Loucy (cell line): ENCODE measurements at regions not wholly inside any gene's neighbourhood (a gene's known extent, or its start where the extent isn't known, plus 50 kb on each side); places are given as distances from the start of the nearest gene placed in this dataset.

ENCODE experiments used
- H2AFZ ChIP-seq: fragments of 200-600 bp; sonication (generic); 2 replicates; pipeline ENCODE4 v1.6.0; 2016; ENCODE audit warnings: antibody characterized with exemption, mild to moderate bottlenecking, low read length, moderate library complexity
- H3F3A ChIP-seq: fragments of 200-600 bp; 2 replicates; pipeline ENCODE4 v1.6.0; 2016; ENCODE audit warnings: antibody characterized with exemption, low read depth, mild to moderate bottlenecking
- H3K27me3 ChIP-seq: fragments of 200-600 bp; sonication (generic); 2 replicates; pipeline ENCODE4 v1.6.1; 2014; ENCODE audit warnings: low read length, mild to moderate bottlenecking; ENCODE audit not compliant: insufficient read depth, poor library complexity, severe bottlenecking
- H3K36me3 ChIP-seq: fragments of 200-600 bp; sonication (generic); 2 replicates; pipeline ENCODE4 v1.6.1; 2016; ENCODE audit warnings: low read length; ENCODE audit not compliant: insufficient read depth
- H3K4me1 ChIP-seq: fragments of 200-600 bp; sonication (generic); 2 replicates; pipeline ENCODE4 v1.5.1; 2014; ENCODE audit warnings: low read length, mild to moderate bottlenecking; ENCODE audit not compliant: insufficient read depth, poor library complexity, severe bottlenecking
- H3K4me2 ChIP-seq: fragments of 200-600 bp; sonication (generic); 2 replicates; pipeline ENCODE4 v1.6.0; 2014; ENCODE audit warnings: antibody characterized with exemption, low read length, low read depth, mild to moderate bottlenecking; ENCODE audit not compliant: poor library complexity, severe bottlenecking
- H3K4me3 ChIP-seq: fragments of 200-600 bp; sonication (generic); 2 replicates; pipeline ENCODE4 v1.5.1; 2014; ENCODE audit warnings: low read length, mild to moderate bottlenecking, mixed read lengths; ENCODE audit not compliant: poor library complexity, severe bottlenecking
- H3K79me2 ChIP-seq: fragments of 200-600 bp; sonication (generic); 2 replicates; pipeline ENCODE4 v1.6.1; 2014; ENCODE audit warnings: low read length; ENCODE audit not compliant: insufficient read depth
- H3K9ac ChIP-seq: fragments of 200-600 bp; sonication (generic); 2 replicates; pipeline ENCODE4 v1.6.0; 2014; ENCODE audit warnings: mild to moderate bottlenecking, low read depth, low read length, moderate library complexity; ENCODE audit not compliant: poor library complexity, severe bottlenecking
- H3K9me2 ChIP-seq: fragments of 200-600 bp; sonication (generic); replicated peaks from 2 replicates; pipeline ENCODE4 v1.6.1; 2016; ENCODE audit warnings: low read depth, low read length, mixed read lengths
- H3K9me3 ChIP-seq: fragments of 200-600 bp; sonication (generic); 2 replicates; pipeline ENCODE4 v1.6.1; 2014; ENCODE audit warnings: mild to moderate bottlenecking, antibody characterized with exemption, low read length, low read depth; ENCODE audit not compliant: insufficient read depth
- H4K20me1 ChIP-seq: fragments of 200-600 bp; sonication (generic); 2 replicates; pipeline ENCODE4 v1.6.0; 2014; ENCODE audit warnings: antibody characterized with exemption, low read length, mild to moderate bottlenecking; ENCODE audit not compliant: insufficient read depth, poor library complexity, severe bottlenecking
- EZH2phosphoT487 ChIP-seq: fragments of 200-600 bp; IDR thresholded peaks from 2 replicates; pipeline ENCODE4 v1.6.1; 2018; ENCODE audit warnings: antibody characterized with exemption, mild to moderate bottlenecking, moderate library complexity, borderline replicate concordance
- TF ChIP-seq, protein P1 (sequence below): fragments of 200-600 bp; sonication (generic); conservative IDR thresholded peaks from 2 replicates; pipeline ENCODE4 v1.5.1; 2014; ENCODE audit warnings: mild to moderate bottlenecking, antibody characterized with exemption, low read length

DNA sequence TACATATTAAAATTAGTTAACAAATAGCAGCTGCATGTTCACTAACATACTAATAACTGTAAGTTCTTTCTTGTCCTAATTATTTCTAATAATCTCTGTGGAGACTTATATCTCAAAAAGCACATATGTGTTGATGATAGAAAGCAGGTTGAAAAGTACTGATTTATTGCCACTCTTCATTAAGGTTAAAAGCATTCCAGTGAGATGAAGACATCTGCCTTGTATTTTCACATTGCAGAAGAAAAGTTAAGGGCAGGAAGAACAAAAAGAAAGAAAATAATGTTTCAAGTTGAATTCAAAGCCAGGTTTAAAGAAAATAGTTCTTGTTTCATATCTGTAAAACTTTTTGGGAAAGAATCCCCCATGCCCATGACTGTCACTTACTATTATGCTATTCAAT is 429.9 kb downstream of the MTX2 start:
- H3K9me3 ChIP-seq = no peaks in the 10 kb centered on the region
- H3K9me2 ChIP-seq = no peaks in the 10 kb centered on the region
- H3K4me1 ChIP-seq = no peaks in the 10 kb centered on the region
- no peak for TF ChIP-seq EZH2phosphoT487
- TF ChIP-seq, protein P1, sequence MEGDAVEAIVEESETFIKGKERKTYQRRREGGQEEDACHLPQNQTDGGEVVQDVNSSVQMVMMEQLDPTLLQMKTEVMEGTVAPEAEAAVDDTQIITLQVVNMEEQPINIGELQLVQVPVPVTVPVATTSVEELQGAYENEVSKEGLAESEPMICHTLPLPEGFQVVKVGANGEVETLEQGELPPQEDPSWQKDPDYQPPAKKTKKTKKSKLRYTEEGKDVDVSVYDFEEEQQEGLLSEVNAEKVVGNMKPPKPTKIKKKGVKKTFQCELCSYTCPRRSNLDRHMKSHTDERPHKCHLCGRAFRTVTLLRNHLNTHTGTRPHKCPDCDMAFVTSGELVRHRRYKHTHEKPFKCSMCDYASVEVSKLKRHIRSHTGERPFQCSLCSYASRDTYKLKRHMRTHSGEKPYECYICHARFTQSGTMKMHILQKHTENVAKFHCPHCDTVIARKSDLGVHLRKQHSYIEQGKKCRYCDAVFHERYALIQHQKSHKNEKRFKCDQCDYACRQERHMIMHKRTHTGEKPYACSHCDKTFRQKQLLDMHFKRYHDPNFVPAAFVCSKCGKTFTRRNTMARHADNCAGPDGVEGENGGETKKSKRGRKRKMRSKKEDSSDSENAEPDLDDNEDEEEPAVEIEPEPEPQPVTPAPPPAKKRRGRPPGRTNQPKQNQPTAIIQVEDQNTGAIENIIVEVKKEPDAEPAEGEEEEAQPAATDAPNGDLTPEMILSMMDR = no peak
- no peaks in the 10 kb centered on the region for H3F3A ChIP-seq
- no peaks in the 10 kb centered on the region for H3K36me3 ChIP-seq
- H2AFZ ChIP-seq = no peak overlapping the region
- no peaks in the 10 kb centered on the region for H3K79me2 ChIP-seq
- no peak overlapping the region for H3K4me3 ChIP-seq
- H4K20me1 ChIP-seq = no peaks in the 10 kb centered on the region
- H3K27me3 ChIP-seq = no peaks in the 10 kb centered on the region
- no peak overlapping the region for H3K9ac ChIP-seq
- H3K4me2 ChIP-seq = no peak overlapping the region

DNA sequence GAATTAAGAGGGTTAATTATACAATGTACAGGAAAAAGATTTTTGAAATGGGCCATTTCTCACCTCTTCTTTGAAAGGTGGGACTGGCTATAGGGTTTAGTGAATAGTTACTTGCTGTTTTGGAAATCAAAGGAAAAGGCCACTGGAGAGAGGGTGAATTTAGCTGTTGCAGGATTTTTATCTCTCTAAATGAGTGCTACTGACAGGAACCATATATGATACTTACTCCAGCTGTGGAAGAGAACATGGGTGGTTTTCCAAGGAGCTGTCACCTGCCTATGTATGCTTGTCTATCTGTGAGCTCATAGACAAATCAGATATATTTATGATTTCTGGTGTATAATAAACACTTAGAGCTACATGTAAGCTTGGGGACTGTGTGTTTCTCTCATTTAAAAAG is 430.4 kb downstream of the MTX2 start:
- no peaks in the 10 kb centered on the region for H4K20me1 ChIP-seq
- H3K9ac ChIP-seq = no peak overlapping the region
- H3F3A ChIP-seq = no peaks in the 10 kb centered on the region
- no peak overlapping the region for H3K4me2 ChIP-seq
- no peaks in the 10 kb centered on the region for H3K9me3 ChIP-seq
- no peaks in the 10 kb centered on the region for H3K4me1 ChIP-seq
- H3K79me2 ChIP-seq = no peaks in the 10 kb centered on the region
- no peak overlapping the region for H3K4me3 ChIP-seq
- no peaks in the 10 kb centered on the region for H3K9me2 ChIP-seq
- no peaks in the 10 kb centered on the region for H3K36me3 ChIP-seq
- H2AFZ ChIP-seq = no peak overlapping the region
- TF ChIP-seq EZH2phosphoT487 = no peak
- TF ChIP-seq, protein P1 = no peak
- no peaks in the 10 kb centered on the region for H3K27me3 ChIP-seq

DNA sequence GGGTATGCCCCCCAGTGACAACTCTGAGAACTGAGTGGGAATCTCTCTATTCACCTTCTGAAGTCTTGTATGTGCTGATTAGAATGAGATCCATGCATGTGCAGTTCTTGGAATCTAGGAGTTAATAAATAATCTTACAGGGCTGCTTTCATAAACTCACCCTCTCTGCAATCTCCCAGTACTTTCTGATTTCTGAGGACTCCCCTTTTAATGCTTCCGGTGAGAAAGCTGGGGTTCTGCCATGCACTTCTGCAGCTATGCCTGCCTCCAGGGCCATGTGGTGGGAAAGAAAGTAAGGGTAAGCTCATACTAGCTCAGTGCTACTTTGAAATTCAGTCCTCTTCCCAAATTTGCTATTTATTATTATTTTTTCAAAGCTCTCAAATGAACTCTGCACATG is 432.9 kb downstream of the MTX2 start:
- Histone ChIP-seq H3K4me2 (no peak overlapping the region), H3K36me3 (no peaks in the 10 kb centered on the region), H4K20me1 (no peaks in the 10 kb centered on the region), H3K9ac (no peak overlapping the region), H3K9me2 (no peaks in the 10 kb centered on the region), H3F3A (no peaks in the 10 kb centered on the region), H3K79me2 (no peaks in the 10 kb centered on the region), H2AFZ (no peak overlapping the region), H3K4me1 (no peaks in the 10 kb centered on the region), H3K4me3 (no peak overlapping the region), H3K9me3 (no peaks in the 10 kb centered on the region), H3K27me3 (no peaks in the 10 kb centered on the region)
- no peak for TF ChIP-seq EZH2phosphoT487
- TF ChIP-seq, protein P1 = 0 out of 2 replicates have a peak, but pooled peaks have one; percentile 20
